ENCODE measurements at regions not wholly inside any gene's neighbourhood (a gene's known extent, or its start where the extent isn't known, plus 50 kb on each side); places are given as distances from the start of the nearest gene placed in this dataset.

DNA sequence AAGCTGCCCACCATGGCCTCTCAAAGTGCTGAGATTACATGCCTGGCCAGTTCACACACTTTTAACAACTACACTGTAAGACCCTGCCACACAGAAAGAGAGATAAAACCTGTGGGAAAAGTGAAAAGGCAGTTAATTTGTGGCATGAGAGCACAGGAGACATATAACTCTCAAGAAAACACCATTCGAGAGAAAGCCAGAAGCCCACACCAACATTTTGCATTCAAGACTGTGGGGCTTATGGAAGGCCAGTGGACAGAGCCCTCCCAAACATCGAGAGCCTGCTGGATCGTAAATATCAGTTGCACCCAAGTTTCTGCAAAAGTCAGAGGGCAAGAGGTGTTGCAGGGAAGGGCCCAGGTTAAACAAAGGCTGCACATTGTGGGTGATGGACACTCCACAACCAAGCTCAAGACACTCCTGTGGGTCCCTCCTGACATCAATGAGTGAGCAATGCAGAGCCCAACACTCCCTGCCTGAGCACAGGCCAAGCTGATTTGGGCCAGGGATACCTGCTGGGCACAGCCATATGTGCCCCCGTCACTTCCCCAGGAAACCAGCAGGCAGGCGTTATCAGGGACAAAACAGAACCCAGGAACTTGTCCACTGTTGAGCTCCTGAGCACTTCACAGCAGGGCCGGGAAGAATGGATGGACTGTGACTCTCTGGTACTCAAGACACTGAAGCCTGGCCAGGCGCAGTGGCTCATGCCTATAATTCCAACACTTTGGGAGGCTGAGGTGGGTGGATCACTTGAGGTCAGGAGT is 114.4 kb downstream of the ZFP36L2 start:
- Histone ChIP-seq H3K9ac (ENCODE audit: low read length) (no peak overlapping the region), H3K27ac (ENCODE audit: low read depth, low read length) (no peak overlapping the region), H3K36me3 (ENCODE audit: insufficient read depth, low read length) (no peaks in the 10 kb centered on the region), H3K27me3 (ENCODE audit: control insufficient read depth in 1 of 2, insufficient read depth in 2 of 2, low read length in 2 of 2) (no peaks in the 10 kb centered on the region), H3K9me3 (ENCODE audit: low read length) (no peaks in the 10 kb centered on the region), H3K4me3 (ENCODE audit: low read depth in 1 of 2, low read length in 2 of 2) (no peak overlapping the region), H3K4me1 (ENCODE audit: insufficient read depth, low read length) (peaks cover 32% of the 10 kb centered on the region)

DNA sequence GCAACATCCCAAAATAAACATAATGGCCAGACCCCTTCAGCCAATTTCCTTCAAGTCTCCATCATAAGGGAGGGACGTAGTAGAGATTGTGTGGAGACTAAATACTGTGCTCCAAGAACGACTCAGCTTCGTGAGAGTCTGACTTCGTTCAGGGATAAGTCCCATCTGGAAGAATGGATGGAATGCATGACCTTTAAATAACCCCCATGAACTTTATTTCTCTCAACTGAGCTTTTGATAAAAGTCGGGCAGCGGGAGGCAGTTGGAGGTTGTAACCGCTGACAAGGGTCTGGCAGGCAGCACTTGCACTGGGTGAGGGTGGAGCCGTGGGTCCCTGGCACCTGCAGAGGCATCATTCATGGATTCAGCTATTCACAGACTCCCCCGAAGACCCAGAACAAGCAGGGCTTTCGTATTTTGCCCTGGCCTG is 115.9 kb downstream of the ZFP36L2 start:
- Histone ChIP-seq H3K27ac (ENCODE audit: low read depth, low read length) (no peak overlapping the region), H3K36me3 (ENCODE audit: insufficient read depth, low read length) (no peaks in the 10 kb centered on the region), H3K9ac (ENCODE audit: low read length) (no peak overlapping the region), H3K4me3 (ENCODE audit: low read depth in 1 of 2, low read length in 2 of 2) (no peak overlapping the region), H3K9me3 (ENCODE audit: low read length) (no peaks in the 10 kb centered on the region), H3K4me1 (ENCODE audit: insufficient read depth, low read length) (peaks cover 47% of the 10 kb centered on the region), H3K27me3 (ENCODE audit: control insufficient read depth in 1 of 2, insufficient read depth in 2 of 2, low read length in 2 of 2) (no peaks in the 10 kb centered on the region)

DNA sequence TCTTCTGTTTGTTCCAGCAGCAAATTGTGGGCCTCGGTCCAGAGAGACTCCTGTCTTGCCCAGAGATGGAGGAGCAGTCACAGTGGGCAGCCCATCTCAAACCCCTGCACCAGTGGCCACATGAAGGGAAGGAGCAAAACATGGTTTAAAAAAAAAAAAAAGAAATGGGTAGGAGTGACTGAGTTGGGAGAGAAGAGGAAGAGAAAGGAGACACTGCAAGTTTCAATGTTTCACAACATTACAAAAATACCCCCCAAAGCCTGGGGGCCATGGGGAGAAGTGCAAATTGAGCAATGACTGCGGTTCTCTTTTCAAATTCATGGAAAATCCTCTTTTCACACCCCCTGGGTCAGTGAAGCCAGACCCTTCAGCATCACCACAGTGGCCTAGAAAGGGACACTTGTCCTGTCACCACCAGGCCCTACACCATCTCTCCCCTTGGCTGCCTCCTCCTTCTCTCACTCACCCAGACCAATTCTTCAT is 117.1 kb downstream of the ZFP36L2 start:
- Histone ChIP-seq H3K27me3 (ENCODE audit: control insufficient read depth in 1 of 2, insufficient read depth in 2 of 2, low read length in 2 of 2) (no peaks in the 10 kb centered on the region), H3K36me3 (ENCODE audit: insufficient read depth, low read length) (no peaks in the 10 kb centered on the region), H3K4me3 (ENCODE audit: low read depth in 1 of 2, low read length in 2 of 2) (no peak overlapping the region), H3K9ac (ENCODE audit: low read length) (no peak overlapping the region), H3K4me1 (ENCODE audit: insufficient read depth, low read length) (peaks cover 57% of the 10 kb centered on the region), H3K27ac (ENCODE audit: low read depth, low read length) (no peak overlapping the region), H3K9me3 (ENCODE audit: low read length) (no peaks in the 10 kb centered on the region)

DNA sequence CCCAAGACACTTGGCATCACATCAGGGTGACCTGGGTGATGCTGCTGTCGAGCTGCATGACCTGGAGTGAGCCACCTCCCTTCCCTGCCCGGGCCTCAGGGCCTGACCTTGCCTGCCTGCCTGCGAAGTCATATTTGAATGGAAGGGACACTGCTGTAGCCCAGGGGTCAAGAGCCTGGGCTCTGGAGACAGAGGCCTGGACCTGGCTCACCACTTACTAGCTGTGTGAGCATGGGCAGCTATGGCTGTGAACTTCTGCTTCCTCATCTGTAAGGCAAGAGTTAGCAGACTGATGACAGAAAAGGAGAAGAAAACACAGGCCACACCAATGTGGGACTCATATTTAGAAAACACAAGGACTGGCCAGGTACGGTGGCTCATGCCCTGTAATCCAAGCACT is 118.7 kb downstream of the ZFP36L2 start:
- no peaks in the 10 kb centered on the region for H3K36me3 ChIP-seq (ENCODE audit: insufficient read depth, low read length)
- H3K9me3 ChIP-seq (ENCODE audit: low read length): no peaks in the 10 kb centered on the region
- H3K9ac ChIP-seq (ENCODE audit: low read length): no peak overlapping the region
- H3K4me3 ChIP-seq (ENCODE audit: low read depth in 1 of 2, low read length in 2 of 2): no peak overlapping the region
- H3K27me3 ChIP-seq (ENCODE audit: control insufficient read depth in 1 of 2, insufficient read depth in 2 of 2, low read length in 2 of 2): no peaks in the 10 kb centered on the region
- H3K27ac ChIP-seq (ENCODE audit: low read depth, low read length): peak overlapping the region; percentile 36
- peaks cover 61% of the 10 kb centered on the region for H3K4me1 ChIP-seq (ENCODE audit: insufficient read depth, low read length)

DNA sequence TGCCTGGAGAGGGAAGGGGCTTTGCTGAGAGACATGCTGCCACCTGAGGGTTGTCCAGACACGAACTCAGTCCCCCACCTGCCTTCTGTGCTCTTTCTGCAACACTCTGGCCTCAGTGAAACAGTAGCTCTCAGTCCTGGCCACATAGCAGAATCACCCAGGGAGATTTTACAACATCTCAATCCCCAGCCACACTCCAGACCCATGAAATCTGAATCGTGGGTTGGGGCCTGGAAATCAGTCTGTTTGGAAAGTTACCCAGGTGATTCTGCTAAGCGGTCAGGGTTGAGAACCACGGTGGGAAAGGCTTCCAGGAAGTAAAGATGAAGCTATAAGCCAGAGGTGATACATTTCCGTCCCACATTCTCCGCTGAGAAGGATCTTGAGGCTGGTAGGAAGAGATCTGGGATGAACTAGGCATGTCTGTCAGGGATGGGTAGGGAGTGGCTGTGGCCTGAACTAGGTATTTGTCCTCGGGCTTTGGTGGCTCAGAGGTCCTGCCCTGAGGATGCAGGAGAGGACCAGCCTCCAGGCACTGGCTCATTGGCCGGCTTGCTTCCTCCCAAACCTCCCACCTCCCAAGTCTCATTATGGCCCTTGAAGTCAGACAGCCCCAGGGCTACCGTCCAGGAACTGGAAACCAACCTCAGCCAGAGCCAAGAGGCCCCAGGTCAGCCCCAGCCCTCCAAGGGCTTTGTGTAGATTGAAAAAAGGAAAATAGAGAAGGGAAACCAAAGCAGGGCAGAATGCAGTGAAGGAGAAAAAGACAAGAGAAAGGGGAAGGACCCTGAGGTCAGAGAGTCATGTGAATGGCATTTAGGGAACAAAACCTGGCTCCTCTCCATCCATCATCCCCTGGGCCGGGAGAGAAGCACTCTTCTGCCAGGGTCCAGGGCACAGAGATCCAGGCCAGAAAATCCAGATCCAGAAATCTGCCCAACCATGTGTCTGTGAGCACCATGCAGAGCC is 119.6 kb downstream of the ZFP36L2 start:
- Histone ChIP-seq H3K9ac (ENCODE audit: low read length) (no peak overlapping the region), H3K4me1 (ENCODE audit: insufficient read depth, low read length) (peaks cover 69% of the 10 kb centered on the region), H3K27me3 (ENCODE audit: control insufficient read depth in 1 of 2, insufficient read depth in 2 of 2, low read length in 2 of 2) (no peaks in the 10 kb centered on the region), H3K36me3 (ENCODE audit: insufficient read depth, low read length) (no peaks in the 10 kb centered on the region), H3K27ac (ENCODE audit: low read depth, low read length) (peak overlapping the region; percentile 86), H3K4me3 (ENCODE audit: low read depth in 1 of 2, low read length in 2 of 2) (no peak overlapping the region), H3K9me3 (ENCODE audit: low read length) (no peaks in the 10 kb centered on the region)

DNA sequence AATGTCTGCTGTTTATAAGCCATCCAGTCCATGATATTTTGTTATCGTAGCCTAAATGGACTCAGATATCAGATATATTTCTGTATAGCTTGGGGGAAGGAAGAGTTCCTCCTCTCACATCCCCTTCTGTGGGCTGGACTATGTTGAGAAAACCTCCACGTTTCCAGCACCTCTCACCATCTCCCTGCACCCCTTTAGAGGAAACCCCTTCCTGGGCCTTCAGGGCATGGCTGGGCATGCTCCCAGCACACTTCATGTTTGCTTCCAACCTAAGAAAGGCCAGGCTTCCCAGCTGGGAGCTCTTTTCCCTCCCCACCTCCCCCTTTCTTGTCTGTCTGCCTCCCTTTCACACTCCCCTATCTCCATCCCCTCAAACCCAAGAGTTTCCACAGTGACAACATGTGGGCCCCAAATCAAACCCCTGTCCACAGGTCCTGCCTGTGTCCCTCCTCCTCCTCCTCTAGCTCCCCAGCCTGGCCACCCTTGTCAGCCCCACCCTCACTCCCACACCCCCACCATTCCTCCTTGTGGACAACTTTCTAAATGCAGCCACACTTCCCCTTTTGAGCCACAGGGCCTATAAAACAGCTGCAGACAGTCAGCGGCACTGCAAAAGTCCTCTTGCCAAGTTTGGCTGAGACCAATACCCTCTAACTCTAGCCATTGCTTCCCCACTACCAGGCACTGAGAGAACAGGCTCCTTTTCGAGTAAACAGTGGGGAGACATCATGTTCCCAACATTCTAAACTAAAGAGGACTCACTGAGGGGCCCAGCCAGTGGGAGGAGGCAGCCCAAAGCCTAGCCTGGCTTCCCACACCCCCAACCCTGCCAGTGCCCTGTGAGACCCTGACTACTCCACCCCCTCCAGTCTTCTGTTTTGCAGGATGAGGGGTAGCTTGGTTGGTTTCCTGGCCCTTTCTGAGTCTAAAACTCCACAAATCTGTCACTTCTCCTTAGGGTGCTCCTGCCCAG is 120.5 kb downstream of the ZFP36L2 start:
- Histone ChIP-seq H3K9ac (ENCODE audit: low read length) (no peak overlapping the region), H3K36me3 (ENCODE audit: insufficient read depth, low read length) (no peaks in the 10 kb centered on the region), H3K27ac (ENCODE audit: low read depth, low read length) (peak overlapping the region; percentile 86), H3K27me3 (ENCODE audit: control insufficient read depth in 1 of 2, insufficient read depth in 2 of 2, low read length in 2 of 2) (no peaks in the 10 kb centered on the region), H3K4me1 (ENCODE audit: insufficient read depth, low read length) (peaks cover 75% of the 10 kb centered on the region), H3K9me3 (ENCODE audit: low read length) (no peaks in the 10 kb centered on the region), H3K4me3 (ENCODE audit: low read depth in 1 of 2, low read length in 2 of 2) (peak overlapping the region in 1 of 2 donors; percentile 6)

- Histone ChIP-seq H3K27me3 (ENCODE audit: control insufficient read depth in 1 of 2, insufficient read depth in 2 of 2, low read length in 2 of 2) (no peaks in the 10 kb centered on the region), H3K4me3 (ENCODE audit: low read depth in 1 of 2, low read length in 2 of 2) (no peak overlapping the region), H3K9me3 (ENCODE audit: low read length) (no peaks in the 10 kb centered on the region), H3K36me3 (ENCODE audit: insufficient read depth, low read length) (no peaks in the 10 kb centered on the region), H3K9ac (ENCODE audit: low read length) (no peak overlapping the region), H3K27ac (ENCODE audit: low read depth, low read length) (peak overlapping the region; percentile 86), H3K4me1 (ENCODE audit: insufficient read depth, low read length) (peaks cover 64% of the 10 kb centered on the region)
Observed at GRCh38 chr2:43104763-43105162, 121.6 kb downstream of the ZFP36L2 start.

GRCh38 chr2:43104106-43104505 is 122.3 kb downstream of the ZFP36L2 start:
- H3K27me3 ChIP-seq (ENCODE audit: control insufficient read depth in 1 of 2, insufficient read depth in 2 of 2, low read length in 2 of 2): no peaks in the 10 kb centered on the region
- no peaks in the 10 kb centered on the region for H3K9me3 ChIP-seq (ENCODE audit: low read length)
- H3K27ac ChIP-seq (ENCODE audit: low read depth, low read length): no peak overlapping the region
- H3K36me3 ChIP-seq (ENCODE audit: insufficient read depth, low read length): no peaks in the 10 kb centered on the region
- H3K4me1 ChIP-seq (ENCODE audit: insufficient read depth, low read length): peaks cover 58% of the 10 kb centered on the region
- H3K9ac ChIP-seq (ENCODE audit: low read length): no peak overlapping the region
- no peak overlapping the region for H3K4me3 ChIP-seq (ENCODE audit: low read depth in 1 of 2, low read length in 2 of 2)

- no peak overlapping the region for H3K27ac ChIP-seq (ENCODE audit: low read depth, low read length)
- H3K4me1 ChIP-seq (ENCODE audit: insufficient read depth, low read length): peaks cover 52% of the 10 kb centered on the region
- no peaks in the 10 kb centered on the region for H3K36me3 ChIP-seq (ENCODE audit: insufficient read depth, low read length)
- H3K9ac ChIP-seq (ENCODE audit: low read length): no peak overlapping the region
- no peak overlapping the region for H3K4me3 ChIP-seq (ENCODE audit: low read depth in 1 of 2, low read length in 2 of 2)
- no peaks in the 10 kb centered on the region for H3K27me3 ChIP-seq (ENCODE audit: control insufficient read depth in 1 of 2, insufficient read depth in 2 of 2, low read length in 2 of 2)
- H3K9me3 ChIP-seq (ENCODE audit: low read length): no peaks in the 10 kb centered on the region
Observed at GRCh38 chr2:43103093-43103404, 123.4 kb downstream of the ZFP36L2 start.

- H3K27me3 ChIP-seq (ENCODE audit: control insufficient read depth in 1 of 2, insufficient read depth in 2 of 2, low read length in 2 of 2): no peaks in the 10 kb centered on the region
- peaks cover 49% of the 10 kb centered on the region for H3K4me1 ChIP-seq (ENCODE audit: insufficient read depth, low read length)
- H3K4me3 ChIP-seq (ENCODE audit: low read depth in 1 of 2, low read length in 2 of 2): no peak overlapping the region
- H3K27ac ChIP-seq (ENCODE audit: low read depth, low read length): peak overlapping the region; percentile 16
- H3K36me3 ChIP-seq (ENCODE audit: insufficient read depth, low read length): no peaks in the 10 kb centered on the region
- H3K9me3 ChIP-seq (ENCODE audit: low read length): no peaks in the 10 kb centered on the region
- no peak overlapping the region for H3K9ac ChIP-seq (ENCODE audit: low read length)
Observed at GRCh38 chr2:43102366-43103092, 123.9 kb downstream of the ZFP36L2 start.

All from muscle layer of colon (tissue), 2 donors.